ENCODE measurements at regions not wholly inside any gene's neighbourhood (a gene's known extent, or its start where the extent isn't known, plus 50 kb on each side); places are given as distances from the start of the nearest gene placed in this dataset.
"Not testable (repeated sequence)": the region's sequence is repeated elsewhere in the genome, so short reads cannot be mapped to it uniquely, and the experiment has no call there.

- TF ChIP-seq FOS (IDR thresholded peaks at IDR 0.05; ENCODE audit: low read depth, low read length); RAD21 (IDR thresholded peaks at IDR 0.05; ENCODE audit: low read length); CTCF (conservative IDR thresholded peaks at IDR 0.05; ENCODE audit: low read depth, low read length); POLR2A (IDR thresholded peaks at IDR 0.05; ENCODE audit: low read depth, low read length); CEBPB (IDR thresholded peaks at IDR 0.05; ENCODE audit: low read depth, low read length); BHLHE40 (IDR thresholded peaks at IDR 0.05; ENCODE audit: low read depth, low read length); SMC3 (IDR thresholded peaks at IDR 0.05; ENCODE audit: low read depth, low read length); RCOR1 (IDR thresholded peaks at IDR 0.05; ENCODE audit: insufficient replicate concordance, low read length); CHD1 (IDR thresholded peaks at IDR 0.05; ENCODE audit: low read depth, low read length): not testable (repeated sequence)
Measured at GRCh38 chrX:106275172-106275571, 107.1 kb downstream of the PWWP3B start.

Measured in IMR-90 (cell line).